ENCODE measurements at regions not wholly inside any gene's neighbourhood (a gene's known extent, or its start where the extent isn't known, plus 50 kb on each side); places are given as distances from the start of the nearest gene placed in this dataset.

DNA sequence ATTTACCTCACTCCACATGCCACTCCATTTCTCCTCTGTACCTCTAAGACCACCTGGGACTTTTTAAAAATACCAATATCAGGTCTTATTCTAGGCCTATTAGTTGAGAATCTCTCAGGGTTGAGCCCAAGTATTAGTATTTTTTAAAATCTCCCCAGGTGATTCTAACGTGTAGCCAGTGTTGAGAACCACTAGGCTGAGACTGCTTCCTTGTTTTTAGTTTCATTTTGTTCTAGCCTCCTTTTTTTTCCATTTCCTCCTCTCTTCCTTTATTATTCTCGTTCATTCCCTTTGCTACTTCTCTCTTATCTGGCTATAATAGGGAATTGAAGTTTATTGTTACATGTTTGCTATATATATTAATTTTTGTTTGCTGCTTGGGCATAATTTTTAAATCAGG, 217.8 kb upstream of the CD96 start:
- TF ChIP-seq, protein P1, sequence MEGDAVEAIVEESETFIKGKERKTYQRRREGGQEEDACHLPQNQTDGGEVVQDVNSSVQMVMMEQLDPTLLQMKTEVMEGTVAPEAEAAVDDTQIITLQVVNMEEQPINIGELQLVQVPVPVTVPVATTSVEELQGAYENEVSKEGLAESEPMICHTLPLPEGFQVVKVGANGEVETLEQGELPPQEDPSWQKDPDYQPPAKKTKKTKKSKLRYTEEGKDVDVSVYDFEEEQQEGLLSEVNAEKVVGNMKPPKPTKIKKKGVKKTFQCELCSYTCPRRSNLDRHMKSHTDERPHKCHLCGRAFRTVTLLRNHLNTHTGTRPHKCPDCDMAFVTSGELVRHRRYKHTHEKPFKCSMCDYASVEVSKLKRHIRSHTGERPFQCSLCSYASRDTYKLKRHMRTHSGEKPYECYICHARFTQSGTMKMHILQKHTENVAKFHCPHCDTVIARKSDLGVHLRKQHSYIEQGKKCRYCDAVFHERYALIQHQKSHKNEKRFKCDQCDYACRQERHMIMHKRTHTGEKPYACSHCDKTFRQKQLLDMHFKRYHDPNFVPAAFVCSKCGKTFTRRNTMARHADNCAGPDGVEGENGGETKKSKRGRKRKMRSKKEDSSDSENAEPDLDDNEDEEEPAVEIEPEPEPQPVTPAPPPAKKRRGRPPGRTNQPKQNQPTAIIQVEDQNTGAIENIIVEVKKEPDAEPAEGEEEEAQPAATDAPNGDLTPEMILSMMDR (conservative IDR thresholded peaks at IDR 0.05): no peak
- TF ChIP-seq ZFX (IDR thresholded peaks at IDR 0.05): no peak
